ENCODE measurements at regions not wholly inside any gene's neighbourhood (a gene's known extent, or its start where the extent isn't known, plus 50 kb on each side); places are given as distances from the start of the nearest gene placed in this dataset.

DNA sequence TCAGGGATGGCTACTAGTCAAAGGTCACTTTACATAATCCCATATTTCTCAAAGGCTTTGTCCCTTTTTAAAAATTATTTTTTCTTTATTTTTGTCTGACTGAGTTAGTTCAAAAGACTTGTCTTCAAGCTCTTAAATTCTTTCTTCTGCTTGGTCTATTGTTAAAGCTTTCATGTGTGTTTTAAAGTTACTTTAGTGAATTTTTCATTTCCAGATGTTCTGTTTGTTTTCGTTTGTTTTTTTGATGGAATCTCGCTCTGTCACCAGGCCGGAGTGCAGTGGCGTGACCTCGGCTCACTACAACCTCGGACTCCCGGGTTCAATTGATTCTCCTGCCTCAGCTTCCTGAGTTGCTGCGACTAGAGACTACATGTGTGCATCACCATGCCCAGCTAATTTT, 55.0 kb upstream of the SNCAIP start:
- TF ChIP-seq CTCF (IDR thresholded peaks at IDR 0.05): no peak
- Histone ChIP-seq H3K4me1 (no peaks in the 10 kb centered on the region), H3K9me3 (peaks cover 0 to 42% (median 13%) of the 10 kb centered on the region in 11 donors), H3K27me3 (peaks cover 0 to under 1% (median 0%) of the 10 kb centered on the region in 7 donors), H3K27ac (no peak overlapping the region), H3K4me3 (no peak overlapping the region), H3K36me3 (no peaks in the 10 kb centered on the region)
- no peak for DNase-seq
- WGBS, 2 donors: 95 to 96% methylated on average over 8 of the region's 8 CpGs
- ATAC-seq: no peak
- intact Hi-C loops (cut with DNase I): loop anchor here in 1 of 10 donors (5.0 kb wide), 1 partner anchor 665 kb away; no protein-coding TSS in a partner anchor

GRCh38 chr5:122258241-122258640, 53.8 kb upstream of the SNCAIP start:
- 83 to 94% methylated on average over 1 of the region's 1 CpG for WGBS, 2 donors
- ATAC-seq (no peak), DNase-seq (no peak)
- peaks cover 0 to 42% (median 13%) of the 10 kb centered on the region in 11 donors for H3K9me3 ChIP-seq
- H3K27me3 ChIP-seq: peaks cover 0 to 4% (median 0%) of the 10 kb centered on the region in 7 donors
- intact Hi-C loops (cut with DNase I): loop anchor here in 1 of 10 donors (5.0 kb wide), 1 partner anchor 666 kb away; no protein-coding TSS in a partner anchor
- H3K27ac ChIP-seq: no peak overlapping the region
- TF ChIP-seq CTCF (IDR thresholded peaks at IDR 0.05): no peak
- H3K36me3 ChIP-seq: no peaks in the 10 kb centered on the region
- H3K4me3 ChIP-seq: no peak overlapping the region
- H3K4me1 ChIP-seq: no peaks in the 10 kb centered on the region

GRCh38 chr5:122258840-122259239, 53.2 kb upstream of the SNCAIP start:
- H3K9me3 ChIP-seq: peaks cover 0 to 39% (median 13%) of the 10 kb centered on the region in 11 donors
- no peak overlapping the region for H3K27ac ChIP-seq
- no peaks in the 10 kb centered on the region for H3K36me3 ChIP-seq
- no peak for TF ChIP-seq CTCF (IDR thresholded peaks at IDR 0.05)
- intact Hi-C loops (cut with DNase I): loop anchor here in 1 of 10 donors (5.0 kb wide), 1 partner anchor 667 kb away; no protein-coding TSS in a partner anchor
- H3K27me3 ChIP-seq: peaks cover 0 to 4% (median 0%) of the 10 kb centered on the region in 7 donors
- 100% methylated on average over 1 of the region's 1 CpG for WGBS, 2 donors
- no peak for DNase-seq
- H3K4me1 ChIP-seq: no peaks in the 10 kb centered on the region
- no peak overlapping the region for H3K4me3 ChIP-seq
- no peak for ATAC-seq

DNA sequence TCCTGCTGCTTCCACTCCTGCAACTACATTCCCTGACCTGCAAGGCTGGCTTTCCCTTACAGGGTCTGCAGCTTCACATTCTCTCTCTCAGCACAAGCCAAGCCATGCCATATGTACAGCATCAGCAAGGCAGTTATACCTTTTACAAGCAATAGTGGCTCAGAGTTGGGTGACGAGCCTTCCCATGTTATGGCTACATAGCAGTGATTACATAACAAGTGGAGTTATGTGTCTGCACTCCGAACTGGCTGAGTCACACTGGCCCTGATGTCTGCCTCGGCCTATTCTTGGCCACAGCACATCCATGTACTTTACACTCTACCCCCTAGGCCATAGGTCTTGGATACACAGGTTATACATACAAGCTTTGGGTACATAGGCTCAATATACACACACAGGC, 52.0 kb upstream of the SNCAIP start:
- Histone ChIP-seq H3K4me3 (no peak overlapping the region), H3K36me3 (no peaks in the 10 kb centered on the region), H3K9me3 (peaks cover 0 to 33% (median 13%) of the 10 kb centered on the region in 11 donors), H3K4me1 (no peaks in the 10 kb centered on the region), H3K27me3 (peaks cover 0 to 4% (median 0%) of the 10 kb centered on the region in 7 donors), H3K27ac (no peak overlapping the region)
- 75 to 82% methylated on average over 3 of the region's 3 CpGs for WGBS, 2 donors
- intact Hi-C loops (cut with DNase I): loop anchor here in 1 of 10 donors (5.0 kb wide), 1 partner anchor 668 kb away; no protein-coding TSS in a partner anchor
- TF ChIP-seq CTCF (IDR thresholded peaks at IDR 0.05): no peak
- ATAC-seq (no peak), DNase-seq (no peak)

Measured in heart right ventricle (tissue), 16 donors.